SKM-1 treated with dmso at 0.1 percent for 144 hours (cell line): ENCODE measurements at regions not wholly inside any gene's neighbourhood (a gene's known extent, or its start where the extent isn't known, plus 50 kb on each side); places are given as distances from the start of the nearest gene placed in this dataset.

ENCODE experiments used
- DNase-seq: peaks from one replicate; lab custom pipeline; 2025; ENCODE audit not compliant: unreplicated experiment; lab: John Stamatoyannopoulos, UW

DNA sequence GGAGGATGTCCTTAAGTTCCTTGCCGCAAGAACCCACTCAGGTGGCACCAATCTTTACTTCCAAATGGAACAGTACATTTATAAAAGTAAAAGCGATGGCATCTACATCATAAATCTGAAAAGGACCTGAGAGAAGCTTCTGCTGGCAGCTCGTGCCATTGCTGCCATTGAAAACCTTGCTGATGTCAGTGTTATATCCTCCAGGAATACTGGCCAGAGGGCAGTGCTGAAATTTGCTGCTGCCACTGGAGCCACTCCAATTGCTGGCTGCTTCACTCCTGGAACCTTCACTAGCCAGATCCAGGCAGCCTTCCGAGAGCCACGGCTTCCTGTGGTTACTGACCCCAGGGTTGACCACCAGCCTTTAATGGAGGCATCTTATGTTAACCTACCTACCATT is 191.7 kb downstream of the TRIM27 start:
- DNase-seq = no peak

DNA sequence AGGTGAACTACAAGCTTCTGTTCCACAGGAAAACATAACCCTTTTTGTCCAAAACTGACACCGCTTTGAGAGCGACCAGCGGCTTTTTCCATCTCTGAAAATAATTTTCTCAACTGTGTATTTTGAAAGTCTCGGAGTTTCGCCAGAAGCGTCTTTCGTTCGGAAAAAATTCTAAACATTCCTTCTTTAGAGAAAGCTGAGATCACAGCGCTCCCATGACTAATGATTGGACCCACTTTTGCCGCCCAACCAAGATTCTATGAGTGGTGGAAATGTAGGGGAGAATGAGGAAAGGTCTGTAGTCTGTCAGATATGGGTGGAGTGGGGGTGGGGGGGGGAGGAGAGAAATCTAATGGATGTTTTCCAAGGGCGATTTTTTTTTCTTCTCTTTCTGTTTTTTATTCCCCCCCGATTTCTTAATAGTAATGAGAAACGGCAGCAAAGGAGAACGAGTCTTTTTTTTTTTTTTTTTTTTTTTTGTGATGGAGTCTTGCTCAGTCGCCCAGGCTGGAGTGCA is 189.3 kb downstream of the TRIM27 start:
- DNase-seq = no peak

DNA sequence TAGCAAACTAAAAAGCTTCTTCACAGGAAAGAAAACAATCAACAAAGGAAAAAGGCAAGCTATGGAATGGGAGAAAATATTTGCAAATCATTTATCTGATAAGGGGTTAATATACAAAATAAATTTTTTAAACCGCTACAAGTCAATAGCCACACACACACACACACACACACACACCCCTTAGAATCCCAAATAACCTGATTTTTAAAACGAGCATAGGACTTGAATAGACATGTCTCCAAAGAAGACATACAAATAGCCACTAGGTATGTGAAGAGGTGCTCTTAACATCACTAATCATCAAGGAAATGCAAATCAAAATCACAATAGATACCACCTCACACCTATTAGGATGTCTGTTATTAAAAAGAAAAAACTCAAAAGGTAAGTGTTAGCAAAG is 187.7 kb downstream of the TRIM27 start:
- no peak for DNase-seq

DNA sequence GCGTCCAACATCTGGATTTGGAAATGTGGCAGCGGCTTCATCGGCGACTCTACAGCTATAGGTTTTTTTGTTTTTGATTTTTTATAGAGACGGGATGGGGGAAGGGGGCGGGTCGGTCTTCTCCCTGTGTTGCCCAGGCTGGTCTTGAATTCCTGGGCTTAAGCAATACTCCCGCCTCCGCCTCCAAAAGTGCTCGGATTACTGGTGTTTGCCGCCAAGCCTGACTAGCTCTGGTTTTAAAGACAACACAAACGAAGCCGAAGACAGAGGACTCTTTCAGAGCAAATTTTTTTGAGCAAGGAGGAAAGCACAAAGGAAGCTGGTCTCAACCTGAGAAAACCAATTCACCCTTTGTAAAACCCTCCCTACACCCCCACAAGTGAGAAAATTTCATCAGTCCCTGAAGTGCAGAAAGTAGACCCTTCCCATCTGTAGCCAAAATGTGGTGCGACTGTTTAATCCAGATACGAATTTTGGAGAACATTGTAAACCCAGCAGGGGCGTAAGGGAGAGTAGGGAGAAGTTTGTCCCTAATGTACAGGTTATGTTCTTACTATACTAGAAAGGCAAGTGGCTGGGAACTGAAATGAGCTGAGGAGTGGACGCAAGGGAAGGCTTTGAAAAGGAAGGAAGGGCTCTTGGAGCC is 185.9 kb downstream of the TRIM27 start:
- no peak for DNase-seq

DNA sequence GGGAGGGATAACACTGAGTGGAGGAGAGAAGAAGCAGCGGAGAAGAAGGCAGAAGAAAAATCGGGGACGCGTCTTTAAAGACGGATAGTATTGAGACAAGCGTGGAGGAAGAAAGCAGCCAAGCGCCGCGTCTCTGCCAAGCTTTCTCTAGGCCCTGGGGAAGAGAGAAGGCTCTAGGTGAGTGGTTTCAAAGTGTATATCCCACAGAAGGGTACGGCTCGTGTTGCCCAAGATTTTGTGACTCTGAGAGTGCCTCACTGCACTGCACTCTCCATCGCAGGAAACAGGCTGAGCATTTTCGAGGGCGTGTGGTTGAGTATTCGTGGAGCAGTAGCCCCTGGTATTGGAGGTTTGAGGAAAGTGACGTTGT is 185.4 kb downstream of the TRIM27 start:
- DNase-seq = no peak

DNA sequence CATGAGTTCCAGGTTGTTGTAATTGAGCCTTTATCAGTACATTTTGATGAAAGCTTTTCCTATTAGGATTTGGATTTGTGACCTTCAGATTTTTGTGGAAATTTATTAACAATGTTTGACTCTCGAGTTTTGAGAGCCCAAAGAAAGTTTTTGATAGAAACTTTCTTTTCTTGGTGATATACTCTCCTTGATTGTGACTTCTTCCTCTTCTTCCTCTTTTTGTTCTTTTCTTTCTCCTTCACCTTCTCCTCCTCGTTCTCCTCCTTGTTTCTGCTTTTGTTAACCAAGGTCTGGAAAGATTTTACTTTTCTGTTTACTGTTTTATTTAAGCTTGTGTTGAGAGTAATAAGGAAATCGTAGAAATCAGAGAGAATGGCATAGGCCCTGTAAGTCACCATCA is 182.4 kb downstream of the TRIM27 start:
- DNase-seq = no peak

DNA sequence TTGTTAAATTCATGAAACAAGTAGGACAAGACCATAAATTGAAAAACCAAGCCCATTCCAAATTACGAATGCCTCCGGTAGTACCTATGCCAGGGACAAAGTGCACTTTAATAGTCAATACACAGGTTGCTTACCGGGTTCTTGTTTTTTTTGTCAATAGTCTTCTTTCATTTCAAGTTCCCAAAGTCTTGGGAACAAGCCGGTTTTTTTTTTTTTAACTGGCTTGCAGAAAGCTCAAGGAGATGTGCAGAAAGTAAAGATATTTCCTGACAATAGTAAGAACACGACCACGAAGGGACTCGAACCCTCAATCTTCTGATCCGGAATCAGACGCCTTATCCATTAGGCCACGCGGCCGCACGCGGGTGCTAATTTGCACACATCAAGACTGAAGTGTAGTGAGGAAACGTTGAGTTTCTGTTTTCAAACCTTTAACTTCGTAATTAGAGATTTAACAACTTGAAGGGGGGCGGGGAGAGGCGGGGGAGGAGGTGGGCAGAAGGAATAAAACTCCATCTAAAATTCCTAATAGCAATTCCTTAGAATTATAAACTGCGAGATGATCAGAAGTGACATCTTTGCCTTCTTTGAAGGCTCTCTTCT is 181.0 kb downstream of the TRIM27 start:
- no peak for DNase-seq

DNA sequence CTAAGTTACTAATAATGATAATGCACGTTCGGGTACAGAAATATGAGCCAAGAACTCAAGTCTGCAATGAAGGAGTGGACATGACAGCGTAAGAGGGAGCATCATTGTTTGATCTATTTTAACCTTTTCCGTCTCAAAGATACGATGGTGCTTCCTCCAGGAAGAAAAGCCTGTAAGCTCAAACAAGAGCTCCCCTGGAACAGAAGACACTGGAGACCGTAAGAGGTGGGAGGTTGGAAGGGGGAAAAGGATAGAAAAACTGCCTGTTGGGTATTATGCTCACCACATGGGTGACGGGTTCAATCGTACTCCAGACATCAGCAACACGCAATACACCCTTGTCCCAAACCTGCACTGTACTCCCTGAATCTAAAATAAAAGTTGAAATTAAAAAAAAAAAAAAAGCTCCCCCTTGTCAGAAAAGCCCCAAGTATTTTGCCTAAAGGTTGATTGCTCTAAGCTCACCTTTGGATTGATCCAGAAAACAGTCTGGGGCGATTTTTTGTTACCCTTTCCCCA is 180.5 kb downstream of the TRIM27 start:
- DNase-seq = no peak

DNA sequence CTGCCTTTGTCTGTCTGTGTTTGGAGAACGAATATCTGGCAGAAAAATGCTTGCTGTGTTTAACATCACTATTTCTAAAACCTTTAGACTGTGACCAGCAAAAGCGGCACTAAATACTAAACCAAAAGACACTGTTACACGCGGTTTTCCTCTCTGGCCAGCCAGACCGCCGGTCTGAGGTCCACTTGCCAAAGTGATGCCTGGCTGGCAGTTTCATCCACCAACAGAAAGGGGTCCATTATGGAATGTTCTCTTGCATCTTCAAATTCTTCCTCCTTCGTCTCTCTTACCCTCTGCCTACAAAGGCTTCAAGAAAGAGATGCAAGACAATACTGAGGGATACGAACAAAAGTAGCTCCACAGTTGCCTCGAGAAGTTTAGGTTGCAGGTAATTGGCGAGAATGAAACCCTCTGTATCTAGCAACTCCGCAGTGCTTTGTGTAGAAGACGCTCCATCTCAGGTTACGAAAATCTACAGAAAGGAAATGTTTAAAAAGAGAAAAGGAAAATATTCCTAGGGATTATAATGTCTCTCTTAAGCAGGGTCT is 176.6 kb downstream of the TRIM27 start:
- DNase-seq = no peak

DNA sequence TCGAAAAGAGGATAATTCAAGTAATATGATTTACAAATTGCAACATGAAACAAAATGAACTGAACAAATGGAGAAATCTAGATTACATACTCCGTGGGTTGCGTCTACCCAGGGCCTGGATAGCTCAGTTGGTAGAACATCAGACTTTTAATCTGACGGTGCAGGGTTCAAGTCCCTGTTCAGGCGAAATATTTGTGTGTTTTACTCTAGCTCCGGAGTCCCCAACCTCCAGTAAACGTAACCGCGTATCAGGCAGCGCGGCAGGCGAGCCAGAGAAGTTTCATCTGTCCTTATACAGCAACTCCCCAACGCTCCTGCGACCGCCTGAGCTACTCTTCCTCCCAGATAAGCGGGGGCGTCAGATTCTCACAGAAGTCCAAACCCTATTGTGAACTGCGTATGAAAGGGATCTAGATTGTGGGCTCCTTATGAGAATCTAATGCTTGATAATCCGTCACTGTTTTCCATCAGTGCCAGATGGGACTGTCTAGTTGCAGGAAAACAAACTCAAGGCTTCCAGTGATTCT is 176.1 kb downstream of the TRIM27 start:
- DNase-seq = no peak

DNA sequence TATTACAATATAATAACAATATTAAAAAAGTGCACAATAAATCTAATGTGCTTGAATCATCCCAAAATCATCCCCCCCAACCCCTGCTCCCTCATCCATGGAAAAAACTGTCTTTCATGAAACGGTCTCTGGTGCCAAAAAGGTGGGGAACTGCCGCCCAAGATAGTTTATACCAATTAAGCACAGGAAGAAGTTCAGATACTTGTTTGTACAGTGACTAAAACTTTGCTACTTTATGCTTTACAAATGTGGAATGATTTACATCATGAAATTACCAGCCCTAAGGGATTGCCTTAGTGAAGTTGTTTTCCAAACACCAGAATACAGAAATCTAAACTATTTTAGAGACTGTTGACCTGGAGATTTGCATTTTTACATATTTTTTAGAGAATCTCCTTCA is 175.6 kb downstream of the TRIM27 start:
- DNase-seq = no peak

DNA sequence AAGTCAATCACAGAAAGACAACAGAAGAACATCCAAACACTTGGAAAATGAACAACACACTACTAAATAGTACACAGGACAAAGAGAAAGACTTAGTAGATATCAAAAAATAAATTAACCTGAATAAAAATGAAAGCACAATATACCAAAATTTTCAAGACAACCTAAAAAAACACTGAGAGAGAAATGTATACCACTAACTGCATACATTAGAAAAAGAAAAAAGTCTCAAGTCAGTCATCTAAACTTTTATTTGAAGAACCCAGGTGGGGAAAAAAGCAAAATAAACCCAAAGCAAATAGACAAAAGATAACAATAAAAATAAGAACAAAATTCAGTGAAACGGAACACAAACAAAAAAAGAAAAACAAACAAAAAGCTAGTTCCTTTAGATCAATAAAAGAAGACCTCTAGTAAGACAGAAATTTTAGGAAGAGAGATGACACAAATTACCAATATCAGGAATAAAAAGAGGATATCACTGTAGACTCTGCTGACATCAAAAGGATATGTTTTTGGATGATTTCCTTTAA is 172.8 kb downstream of the TRIM27 start:
- no peak for DNase-seq

DNA sequence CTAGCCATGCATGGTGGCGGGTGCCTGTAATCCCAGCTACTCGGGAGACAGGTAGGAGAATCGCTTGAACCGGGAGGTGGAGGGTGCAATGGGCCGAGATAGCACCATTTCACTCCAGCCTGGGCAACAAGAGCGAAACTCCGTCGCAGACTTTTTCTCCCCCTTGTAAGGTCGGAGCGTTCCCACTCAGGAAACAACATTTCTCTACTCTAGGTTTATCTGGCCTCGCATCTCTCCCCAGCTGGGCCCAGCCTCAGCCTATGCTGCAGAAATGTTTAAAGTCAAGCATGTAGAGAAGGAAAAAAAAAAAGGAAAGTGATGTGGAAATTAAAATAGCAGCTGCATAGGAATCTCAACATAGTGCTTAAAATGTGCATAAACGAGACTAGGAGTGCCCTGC is 172.3 kb downstream of the TRIM27 start:
- DNase-seq = no peak

DNA sequence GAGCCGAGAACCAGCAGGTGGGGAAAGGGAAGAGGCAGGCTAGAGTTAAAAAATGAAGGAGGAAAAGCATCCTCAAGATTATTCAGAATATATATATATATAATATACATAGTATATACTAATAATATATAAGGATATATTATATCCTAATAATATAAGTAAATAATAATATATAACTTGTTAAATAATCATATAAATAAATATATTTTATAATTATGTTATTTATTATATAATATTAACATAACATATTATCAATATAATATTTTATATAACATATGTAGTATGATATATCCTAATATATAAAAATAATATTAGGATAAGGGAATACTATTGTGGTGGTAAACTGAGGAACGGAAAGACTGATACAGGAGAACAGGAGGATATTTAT is 171.8 kb downstream of the TRIM27 start:
- no peak for DNase-seq

DNA sequence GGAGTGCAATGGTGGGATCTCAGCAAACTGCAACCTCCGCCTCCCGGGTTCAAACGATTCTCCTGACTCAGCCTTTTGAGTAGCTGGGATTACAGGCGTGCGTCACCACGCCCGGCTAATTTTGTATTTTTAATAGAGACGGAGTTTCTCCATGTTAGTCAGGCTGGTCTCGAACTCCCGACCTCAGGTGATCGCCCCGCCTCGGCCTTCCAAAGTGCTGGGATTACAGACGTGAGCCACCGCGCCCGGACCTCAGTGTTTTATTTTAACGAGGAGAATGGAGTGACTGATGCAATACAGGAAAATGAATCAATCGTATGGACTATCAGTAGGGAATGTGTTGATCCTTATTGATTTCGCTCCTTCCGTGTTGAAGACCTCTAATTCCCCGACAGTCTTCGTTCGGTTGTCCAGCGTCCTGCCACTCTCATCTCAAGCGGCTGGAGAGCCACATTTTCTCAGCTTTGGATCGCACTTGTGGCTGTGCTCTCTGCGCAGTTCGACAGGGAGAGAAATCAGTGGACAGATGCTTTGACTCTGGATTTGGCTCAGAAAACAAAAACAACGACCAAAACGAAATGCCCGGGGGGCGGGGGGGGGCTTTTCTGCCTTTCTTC is 166.2 kb downstream of the TRIM27 start:
- no peak for DNase-seq

DNA sequence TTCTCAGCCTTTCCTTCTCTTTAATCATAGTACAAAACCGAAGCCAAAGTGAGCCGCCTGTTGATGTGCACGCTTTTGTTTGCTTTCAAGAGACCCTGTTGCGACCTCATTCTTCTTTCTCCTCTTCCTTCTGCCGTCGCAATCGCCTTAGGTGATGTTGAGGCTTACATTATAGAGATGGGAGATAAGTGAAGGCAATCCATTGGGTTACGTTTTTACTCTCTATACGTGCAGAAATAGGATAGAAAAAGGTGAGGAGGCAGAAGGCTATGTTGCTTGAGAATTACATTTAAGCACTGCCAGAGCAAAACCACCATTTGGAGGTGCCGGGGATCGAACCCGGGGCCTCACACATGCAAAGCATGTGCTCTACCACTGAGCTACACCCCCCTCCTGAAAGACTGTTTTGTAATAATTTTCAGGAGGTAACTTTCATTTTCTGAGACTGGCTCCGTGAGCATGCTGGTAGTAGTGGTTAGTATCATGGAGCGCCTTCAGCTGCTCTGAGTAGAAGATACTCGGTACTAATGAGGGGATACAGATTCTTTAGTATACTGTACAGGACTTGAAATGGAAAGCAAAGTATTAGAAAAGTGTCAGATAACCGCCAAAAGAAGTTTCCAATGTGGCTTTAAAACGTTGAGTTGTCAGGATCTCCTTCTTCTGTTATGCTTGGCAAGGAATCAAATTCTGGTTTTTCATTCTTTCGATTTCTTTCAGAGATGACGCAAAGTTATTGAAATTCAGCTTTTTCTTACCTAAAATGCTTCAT is 165.6 kb downstream of the TRIM27 start:
- DNase-seq = no peak

DNA sequence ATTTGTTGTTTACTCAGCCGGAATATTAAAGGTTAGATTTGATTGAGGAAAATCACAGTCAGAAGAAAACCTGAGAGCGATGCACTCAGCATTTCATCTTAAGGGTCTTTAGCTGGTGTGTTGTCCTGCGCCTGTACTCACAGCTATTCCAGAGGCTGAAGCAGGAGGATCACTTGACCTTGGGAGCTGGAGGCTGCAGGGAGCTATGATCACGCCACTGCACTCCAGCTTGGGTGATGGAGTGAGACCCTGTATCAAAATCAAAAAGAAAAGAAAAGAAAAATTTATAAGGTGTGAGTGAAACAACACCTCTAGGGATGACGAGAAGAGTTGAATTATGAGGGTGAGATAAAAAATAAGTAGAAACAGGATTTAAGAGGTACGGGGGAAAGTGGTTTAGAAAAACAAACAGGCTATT is 165.0 kb downstream of the TRIM27 start:
- DNase-seq = no peak

DNA sequence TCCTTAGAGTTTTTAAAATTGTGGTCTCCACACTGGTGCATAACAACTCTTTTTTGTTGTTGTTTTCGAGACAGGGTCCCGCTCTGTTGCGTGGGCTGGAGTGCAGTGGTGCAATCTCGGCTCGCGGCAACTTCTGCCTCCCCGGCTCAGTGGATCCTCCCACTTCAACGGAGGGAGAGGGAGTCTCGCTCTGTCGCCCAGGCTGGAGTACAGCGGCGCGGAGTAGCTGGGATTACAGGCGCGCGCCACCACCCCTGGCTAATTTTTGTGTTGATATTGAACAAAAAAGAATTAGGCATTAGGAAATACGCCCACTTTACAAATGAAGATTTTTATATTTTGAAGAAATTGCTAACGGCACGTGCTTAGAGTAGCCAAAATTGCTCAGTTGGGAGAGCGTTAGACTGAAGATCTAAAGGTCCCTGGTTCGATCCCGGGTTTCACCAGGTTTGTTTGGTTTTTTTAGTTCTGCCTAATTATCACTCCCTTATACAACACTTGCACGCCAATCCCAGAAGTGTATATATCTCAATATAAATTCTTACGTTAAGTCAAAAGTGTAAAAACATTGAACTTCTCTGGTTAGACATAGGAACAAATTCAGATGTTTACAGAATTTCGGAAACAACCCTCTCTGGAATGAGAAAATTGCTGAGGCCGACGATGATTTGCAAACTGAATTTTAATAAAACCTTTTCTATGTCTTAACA is 159.6 kb downstream of the TRIM27 start:
- DNase-seq = no peak

DNA sequence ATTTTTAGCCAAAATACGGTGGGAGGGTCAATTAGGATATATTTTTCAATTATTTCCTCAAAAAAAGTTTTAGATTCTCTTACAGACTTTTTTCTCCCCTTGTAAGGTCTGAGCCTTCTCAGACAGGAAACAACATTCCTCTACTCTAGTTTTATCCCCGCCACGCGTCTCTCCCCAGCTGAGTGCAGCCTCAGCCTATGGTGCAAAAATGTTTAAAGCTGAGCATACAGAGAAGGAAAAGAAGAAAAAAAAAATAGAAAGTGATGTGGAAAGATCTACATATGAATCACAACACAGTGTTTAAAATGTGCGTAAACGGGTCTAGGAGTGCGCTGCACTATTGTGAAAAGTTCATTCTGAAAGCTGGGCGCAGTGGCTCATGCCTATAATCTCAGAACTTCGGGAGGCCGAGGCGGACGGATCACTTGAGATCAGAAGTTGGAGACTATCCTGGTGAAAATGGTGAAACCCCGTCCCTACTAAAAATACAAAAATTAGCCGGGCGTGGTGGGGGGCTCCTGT is 159.0 kb downstream of the TRIM27 start:
- DNase-seq = no peak

DNA sequence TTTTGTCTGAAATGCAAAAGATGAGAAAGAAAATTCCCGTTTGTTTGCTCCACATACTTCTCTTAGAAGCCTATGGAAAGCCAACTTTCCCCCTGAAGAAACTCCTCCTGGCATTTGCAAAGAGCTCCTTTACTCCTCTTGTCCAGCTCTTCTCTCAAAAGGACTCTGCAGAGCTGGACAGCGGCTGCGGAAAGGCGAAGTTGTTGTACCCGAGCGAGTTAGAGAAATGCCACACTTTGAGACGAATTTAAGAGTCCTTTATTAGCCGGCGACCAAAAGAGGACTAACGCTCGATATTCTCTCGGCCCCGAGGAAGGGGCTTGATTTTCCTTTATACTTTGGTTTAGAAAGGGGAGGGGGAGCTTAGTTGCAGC is 157.8 kb downstream of the TRIM27 start:
- no peak for DNase-seq
